Sigmoid colon (tissue), 6 donors: ENCODE measurements at regions not wholly inside any gene's neighbourhood (a gene's known extent, or its start where the extent isn't known, plus 50 kb on each side); places are given as distances from the start of the nearest gene placed in this dataset.

ENCODE experiments used
- DNase-seq: peaks from one replicate; pipeline ENCODE4 v3.0.0-alpha.2; 2019
- H3K27ac ChIP-seq, 4 donors: fragments of 200-600 bp; sonication (generic); one replicate each; pipeline ENCODE4 v1.5.1; 2016 to 2019; ENCODE audit warnings: mild to moderate bottlenecking in 1 of 4
- H3K27me3 ChIP-seq, 3 donors: fragments of 200-600 bp; sonication (generic); one replicate each; pipeline ENCODE4 v1.5.1; 2019; ENCODE audit warnings: mild to moderate bottlenecking in 1 of 3
- H3K36me3 ChIP-seq, 4 donors: fragments of 200-600 bp; sonication (generic); one replicate each; pipeline ENCODE4 v1.5.1; 2016 to 2019
- H3K4me1 ChIP-seq, 4 donors: fragments of 200-600 bp; sonication (generic); one replicate each; pipeline ENCODE4 v1.5.1; 2017 to 2019
- H3K4me3 ChIP-seq, 4 donors: fragments of 200-600 bp; sonication (generic); one replicate each; pipeline ENCODE4 v1.5.1; 2017 to 2019; ENCODE audit warnings: mild to moderate bottlenecking in 2 of 4, moderate library complexity in 1 of 4
- H3K9me3 ChIP-seq, 4 donors: fragments of 200-600 bp in 3 of 4; sonication (generic) in 3 of 4; one replicate each; pipeline versions ENCODE4 v1.5.1 to v1.6.1; 2013 to 2019
- CTCF ChIP-seq, 4 experiments: fragments of 450-650 bp in 3 of 4; fragments of 200-600 bp in 1 of 4; IDR thresholded peaks; one replicate each; pipeline ENCODE4 v1.5.1; 2016 to 2019; ENCODE audit warnings: antibody characterized with exemption in 4 of 4, mild to moderate bottlenecking in 3 of 4, moderate library complexity in 2 of 4
- EP300 ChIP-seq, 4 donors: sonication (generic); formaldehyde crosslinking; IDR thresholded peaks; one replicate each; pipeline ENCODE4 v1.6.1; 2017; ENCODE audit warnings: antibody characterized with exemption in 4 of 4
- POLR2A ChIP-seq, 2 donors: fragments of 450-650 bp; IDR thresholded peaks; one replicate each; pipeline ENCODE4 v1.6.1; 2016; ENCODE audit warnings: antibody characterized with exemption in 2 of 2, mild to moderate bottlenecking in 2 of 2, moderate library complexity in 2 of 2
- POLR2AphosphoS5 ChIP-seq, 4 donors: sonication (generic); formaldehyde crosslinking; IDR thresholded peaks; one replicate each; pipeline ENCODE4 v1.6.1; 2017; ENCODE audit warnings: antibody characterized with exemption in 4 of 4
- WGBS, 2 donors: extraction: QIAGEN DNeasy Blood & Tissue Kit; methylation state at CpG; one replicate each; pipeline ENCODE4 v1.1.7; 2013; 5-methylcytosine and 5-hydroxymethylcytosine counted together
- intact Hi-C: fragments of 100-400 bp; cut with DNase I; formaldehyde crosslinking; loops from one replicate; pipeline ENCODE4 v1.15.1; 2023
- donor health status: healthy with polysubstance abuse.
- donor health status: healthy.

DNA sequence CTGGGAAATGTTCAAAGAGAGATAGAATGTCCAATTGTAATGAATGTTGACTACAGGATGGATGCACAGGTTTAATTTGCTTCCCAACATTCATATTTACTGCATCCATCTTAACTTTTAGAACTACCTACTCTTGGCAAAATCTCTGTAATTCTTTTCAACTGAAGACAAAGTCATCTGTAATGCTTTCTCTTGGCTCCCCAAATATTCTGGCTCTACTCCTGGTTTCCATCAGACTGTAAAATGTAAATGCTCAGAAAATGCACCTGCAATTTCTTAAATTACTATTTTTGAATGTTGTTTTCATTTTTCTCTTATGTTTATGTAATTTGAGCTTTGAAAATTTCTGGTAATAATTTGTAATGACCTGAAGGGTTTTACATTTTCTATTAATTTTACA lies 480.8 kb upstream of the IMPG1 start:
- Histone ChIP-seq H3K9me3 (no peaks in the 10 kb centered on the region), H3K27ac (no peak overlapping the region), H3K36me3 (no peaks in the 10 kb centered on the region), H3K4me1 (no peaks in the 10 kb centered on the region), H3K27me3 (no peaks in the 10 kb centered on the region), H3K4me3 (no peak overlapping the region)
- TF ChIP-seq EP300 (IDR thresholded peaks at IDR 0.05) (no peak), POLR2A (IDR thresholded peaks at IDR 0.05) (no peak), POLR2AphosphoS5 (IDR thresholded peaks at IDR 0.05) (no peak), CTCF (IDR thresholded peaks at IDR 0.05) (no peak)
- intact Hi-C loops = no loop called here
- DNase-seq = no peak

DNA sequence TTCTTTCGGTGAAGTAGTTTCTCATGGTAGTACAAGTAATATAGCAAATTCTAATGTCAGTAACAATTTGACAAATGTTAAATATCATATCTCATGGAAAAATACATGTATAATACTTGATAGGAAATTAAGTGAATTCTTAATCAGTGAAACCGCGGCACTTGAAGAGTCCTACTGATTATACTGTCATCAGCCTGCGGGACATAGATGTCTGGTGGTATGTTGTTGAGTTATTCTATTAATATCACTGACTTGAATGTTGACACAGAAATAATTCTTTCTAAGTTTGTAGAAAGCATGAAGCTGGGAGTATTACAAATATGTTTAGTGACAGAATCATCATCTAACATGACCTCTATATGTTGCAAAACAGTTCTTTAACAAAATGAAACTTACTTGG lies 479.8 kb upstream of the IMPG1 start:
- H3K9me3 ChIP-seq = no peaks in the 10 kb centered on the region
- WGBS, 2 donors = 86 to 94% methylated on average over 4 of the region's 4 CpGs
- no peaks in the 10 kb centered on the region for H3K36me3 ChIP-seq
- no peak overlapping the region for H3K27ac ChIP-seq
- H3K27me3 ChIP-seq = no peaks in the 10 kb centered on the region
- intact Hi-C loops = no loop called here
- TF ChIP-seq CTCF (IDR thresholded peaks at IDR 0.05) = no peak
- no peak for TF ChIP-seq EP300 (IDR thresholded peaks at IDR 0.05)
- no peak for TF ChIP-seq POLR2AphosphoS5 (IDR thresholded peaks at IDR 0.05)
- TF ChIP-seq POLR2A (IDR thresholded peaks at IDR 0.05) = no peak
- no peaks in the 10 kb centered on the region for H3K4me1 ChIP-seq
- DNase-seq = no peak
- no peak overlapping the region for H3K4me3 ChIP-seq

GRCh38 chr6:76533661-76534060 lies 461.2 kb upstream of the IMPG1 start:
- Histone ChIP-seq H3K36me3 (no peaks in the 10 kb centered on the region), H3K27me3 (no peaks in the 10 kb centered on the region), H3K4me1 (no peaks in the 10 kb centered on the region), H3K9me3 (peaks cover 0 to 2% (median 0%) of the 10 kb centered on the region in 4 donors), H3K4me3 (no peak overlapping the region), H3K27ac (no peak overlapping the region)
- intact Hi-C loops = no loop called here
- no peak for TF ChIP-seq POLR2AphosphoS5 (IDR thresholded peaks at IDR 0.05)
- no peak for TF ChIP-seq EP300 (IDR thresholded peaks at IDR 0.05)
- no peak for TF ChIP-seq CTCF (IDR thresholded peaks at IDR 0.05)
- no peak for TF ChIP-seq POLR2A (IDR thresholded peaks at IDR 0.05)
- 89 to 90% methylated on average over 4 of the region's 4 CpGs for WGBS, 2 donors
- no peak for DNase-seq

DNA sequence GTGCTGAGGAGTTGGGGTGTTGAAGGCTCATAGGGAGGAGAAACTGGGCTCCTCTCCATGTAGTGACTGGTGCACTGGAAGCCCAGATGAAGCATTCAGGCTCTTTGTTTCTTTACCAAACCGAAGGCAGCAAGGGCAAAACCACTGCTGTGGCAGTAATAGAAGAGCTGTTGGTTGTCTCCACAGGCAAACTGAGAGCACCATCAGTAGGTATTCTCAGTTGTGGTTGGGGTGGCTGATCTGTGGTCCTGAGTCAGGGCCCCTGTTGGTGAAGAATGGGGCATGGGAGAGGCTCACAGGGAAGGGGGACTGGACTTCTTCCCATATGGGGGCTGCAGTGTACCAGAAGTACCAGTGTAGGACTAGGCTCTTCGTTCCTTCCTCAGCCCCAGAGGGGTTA lies 460.2 kb upstream of the IMPG1 start:
- peaks cover 0 to 2% (median 0%) of the 10 kb centered on the region in 4 donors for H3K9me3 ChIP-seq
- H3K4me1 ChIP-seq = no peaks in the 10 kb centered on the region
- intact Hi-C loops = no loop called here
- TF ChIP-seq EP300 (IDR thresholded peaks at IDR 0.05) = no peak
- TF ChIP-seq CTCF (IDR thresholded peaks at IDR 0.05) = no peak
- no peak for TF ChIP-seq POLR2A (IDR thresholded peaks at IDR 0.05)
- TF ChIP-seq POLR2AphosphoS5 (IDR thresholded peaks at IDR 0.05) = no peak
- no peaks in the 10 kb centered on the region for H3K27me3 ChIP-seq
- no peak overlapping the region for H3K27ac ChIP-seq
- H3K4me3 ChIP-seq = no peak overlapping the region
- no peak for DNase-seq
- no peaks in the 10 kb centered on the region for H3K36me3 ChIP-seq
- 59 to 76% methylated on average over 2 of the region's 2 CpGs for WGBS, 2 donors

DNA sequence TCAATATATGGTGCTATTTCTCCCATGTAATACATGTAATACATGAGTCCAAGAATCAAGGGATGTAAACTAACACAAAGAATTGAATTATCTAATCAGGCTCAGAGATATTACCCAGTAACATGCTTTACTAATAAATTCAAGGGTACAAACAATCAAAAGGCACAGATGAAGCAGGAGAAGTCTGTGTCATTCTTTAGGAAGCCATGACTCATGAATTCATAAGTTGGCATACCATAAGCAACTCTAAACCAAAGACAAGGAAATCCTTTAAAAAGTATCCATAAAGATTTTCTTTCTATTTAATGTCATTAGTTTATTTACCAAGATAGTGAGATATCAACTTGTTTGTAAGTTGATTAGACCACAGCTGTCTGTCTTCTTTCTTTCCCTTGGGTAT lies 446.0 kb upstream of the IMPG1 start:
- H3K9me3 ChIP-seq = peaks cover 0 to 4% (median 0%) of the 10 kb centered on the region in 4 donors
- no peak for DNase-seq
- no peak overlapping the region for H3K4me3 ChIP-seq
- no peaks in the 10 kb centered on the region for H3K27me3 ChIP-seq
- no peaks in the 10 kb centered on the region for H3K36me3 ChIP-seq
- H3K4me1 ChIP-seq = no peaks in the 10 kb centered on the region
- H3K27ac ChIP-seq = no peak overlapping the region
- TF ChIP-seq CTCF (IDR thresholded peaks at IDR 0.05) (no peak), EP300 (IDR thresholded peaks at IDR 0.05) (no peak), POLR2AphosphoS5 (IDR thresholded peaks at IDR 0.05) (no peak), POLR2A (IDR thresholded peaks at IDR 0.05) (no peak)
- intact Hi-C loops = no loop called here
